DND-41 (cell line): ENCODE measurements at regions not wholly inside any gene's neighbourhood (a gene's known extent, or its start where the extent isn't known, plus 50 kb on each side); places are given as distances from the start of the nearest gene placed in this dataset.

Experiments
- ATAC-seq: fragments of 200-7000 bp; cut with Tn5 transposase; 3 replicates; pipeline ENCODE4 v1.9.1; 2021; ENCODE audit warnings: low read depth; ENCODE audit not compliant: insufficient read depth
- DNase-seq: peaks from one replicate; pipeline ENCODE4 v3.0.0-alpha.2; 2020
- H2AFZ ChIP-seq: 2 replicates; pipeline ENCODE4 v1.6.0; 2012; ENCODE audit warnings: low read depth, low read length
- H3K27ac ChIP-seq: 2 replicates; pipeline ENCODE4 v1.5.1; 2012; ENCODE audit warnings: low read length, inconsistent platforms
- H3K27me3 ChIP-seq: fragments of 200-600 bp; sonication (generic); 2 replicates; pipeline ENCODE4 v1.6.0; 2012; ENCODE audit warnings: low read length, mild to moderate bottlenecking, inconsistent platforms; ENCODE audit not compliant: insufficient read depth, poor library complexity
- H3K36me3 ChIP-seq: 2 replicates; pipeline ENCODE4 v1.5.1; 2012; ENCODE audit warnings: low read length, inconsistent platforms; ENCODE audit not compliant: insufficient read depth
- H3K4me1 ChIP-seq: 2 replicates; pipeline ENCODE4 v1.5.1; 2012; ENCODE audit warnings: mild to moderate bottlenecking, low read length; ENCODE audit not compliant: insufficient read depth
- H3K4me2 ChIP-seq: 2 replicates; pipeline ENCODE4 v1.6.0; 2012; ENCODE audit warnings: mild to moderate bottlenecking, moderate library complexity, low read length, inconsistent platforms; ENCODE audit not compliant: insufficient read depth
- H3K4me3 ChIP-seq, 2 experiments: fragments of 200-600 bp in 1 of 2; shearing (Covaris generic) in 1 of 2; 2 replicates each; pipeline ENCODE4 v1.5.1; 2012 to 2016; ENCODE audit warnings: inconsistent platforms in 2 of 2, low read length in 2 of 2, mild to moderate bottlenecking in 2 of 2, low read depth in 1 of 2, moderate library complexity in 1 of 2
- H3K79me2 ChIP-seq: 2 replicates; pipeline ENCODE4 v1.6.0; 2012; ENCODE audit warnings: low read length, inconsistent platforms; ENCODE audit not compliant: insufficient read depth
- H3K9ac ChIP-seq: 2 replicates; pipeline ENCODE4 v1.6.0; 2012; ENCODE audit warnings: low read depth, mild to moderate bottlenecking, inconsistent platforms, low read length, moderate library complexity
- H3K9me3 ChIP-seq: 2 replicates; pipeline ENCODE4 v1.5.1; 2012; ENCODE audit warnings: low read length, moderate library complexity, mild to moderate bottlenecking, inconsistent platforms; ENCODE audit not compliant: insufficient read depth, severe bottlenecking
- H4K20me1 ChIP-seq: 2 replicates; pipeline ENCODE4 v1.6.0; 2012; ENCODE audit warnings: low read length; ENCODE audit not compliant: insufficient read depth
- EZH2 ChIP-seq: IDR thresholded peaks from 3 replicates; pipeline ENCODE4 v1.6.1; 2012; ENCODE audit warnings: borderline replicate concordance, low read depth, mild to moderate bottlenecking, moderate library complexity, low read length, inconsistent platforms; ENCODE audit not compliant: severe bottlenecking
- TF ChIP-seq, protein P1 (sequence below): IDR thresholded peaks from 2 replicates; pipeline ENCODE4 v1.5.1; 2012; ENCODE audit warnings: borderline replicate concordance, low read length, moderate library complexity, mild to moderate bottlenecking; ENCODE audit not compliant: poor library complexity, severe bottlenecking; ENCODE audit errors: extremely low read depth

DNA sequence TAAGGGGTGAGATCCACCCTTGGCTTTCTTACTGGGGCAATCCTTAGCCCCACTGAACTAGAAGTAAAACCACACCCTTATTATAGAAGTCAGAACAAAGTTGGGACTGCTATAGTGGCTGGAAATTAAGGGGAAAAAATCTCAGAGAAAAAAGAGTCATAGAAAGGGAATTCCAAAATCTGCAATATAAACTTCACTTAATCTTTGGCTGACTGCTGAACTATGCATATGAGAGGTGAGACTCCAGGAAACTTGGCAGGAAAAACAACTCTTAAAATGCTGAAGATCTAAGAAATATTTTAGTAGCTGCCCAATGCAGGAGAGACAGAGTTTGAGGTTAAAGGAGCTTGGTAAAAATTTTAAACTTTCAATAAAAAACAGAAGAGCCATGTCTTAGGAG is 201.8 kb upstream of the FN1 start:
- no peak overlapping the region for H2AFZ ChIP-seq
- H4K20me1 ChIP-seq, result no peaks in the 10 kb centered on the region
- no peak overlapping the region for H3K4me2 ChIP-seq
- no peak for ATAC-seq
- no peaks in the 10 kb centered on the region for H3K36me3 ChIP-seq
- no peaks in the 10 kb centered on the region for H3K27me3 ChIP-seq
- no peak overlapping the region for H3K9ac ChIP-seq
- no peaks in the 10 kb centered on the region for H3K4me1 ChIP-seq
- no peak for TF ChIP-seq EZH2
- TF ChIP-seq, protein P1, sequence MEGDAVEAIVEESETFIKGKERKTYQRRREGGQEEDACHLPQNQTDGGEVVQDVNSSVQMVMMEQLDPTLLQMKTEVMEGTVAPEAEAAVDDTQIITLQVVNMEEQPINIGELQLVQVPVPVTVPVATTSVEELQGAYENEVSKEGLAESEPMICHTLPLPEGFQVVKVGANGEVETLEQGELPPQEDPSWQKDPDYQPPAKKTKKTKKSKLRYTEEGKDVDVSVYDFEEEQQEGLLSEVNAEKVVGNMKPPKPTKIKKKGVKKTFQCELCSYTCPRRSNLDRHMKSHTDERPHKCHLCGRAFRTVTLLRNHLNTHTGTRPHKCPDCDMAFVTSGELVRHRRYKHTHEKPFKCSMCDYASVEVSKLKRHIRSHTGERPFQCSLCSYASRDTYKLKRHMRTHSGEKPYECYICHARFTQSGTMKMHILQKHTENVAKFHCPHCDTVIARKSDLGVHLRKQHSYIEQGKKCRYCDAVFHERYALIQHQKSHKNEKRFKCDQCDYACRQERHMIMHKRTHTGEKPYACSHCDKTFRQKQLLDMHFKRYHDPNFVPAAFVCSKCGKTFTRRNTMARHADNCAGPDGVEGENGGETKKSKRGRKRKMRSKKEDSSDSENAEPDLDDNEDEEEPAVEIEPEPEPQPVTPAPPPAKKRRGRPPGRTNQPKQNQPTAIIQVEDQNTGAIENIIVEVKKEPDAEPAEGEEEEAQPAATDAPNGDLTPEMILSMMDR, result no peak
- no peaks in the 10 kb centered on the region for H3K79me2 ChIP-seq
- no peak overlapping the region for H3K27ac ChIP-seq
- no peaks in the 10 kb centered on the region for H3K9me3 ChIP-seq
- DNase-seq, result no peak
- H3K4me3 ChIP-seq, result no peak overlapping the region

DNA sequence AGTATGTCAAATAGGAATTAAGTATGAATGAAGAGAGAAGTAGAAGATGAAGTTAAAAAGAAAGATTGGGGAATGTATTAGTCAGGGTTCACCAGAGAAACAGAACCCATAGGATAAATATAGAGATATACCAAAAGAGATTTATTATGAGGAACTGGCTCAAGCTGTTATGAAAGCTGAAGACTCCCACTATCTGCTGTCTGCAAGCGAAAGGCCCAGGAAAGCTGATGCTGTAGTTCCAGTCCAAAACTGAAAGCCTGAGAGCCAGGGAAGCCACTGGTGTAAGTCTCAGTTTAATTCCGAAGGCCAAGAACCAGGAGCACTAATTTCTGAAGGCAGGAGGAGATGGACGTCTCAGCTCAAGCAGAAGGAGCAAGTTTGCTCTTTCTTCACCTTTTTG is 200.9 kb upstream of the FN1 start:
- Histone ChIP-seq H2AFZ (no peak overlapping the region), H3K27ac (no peak overlapping the region), H3K4me1 (no peaks in the 10 kb centered on the region), H3K9me3 (no peaks in the 10 kb centered on the region), H3K9ac (no peak overlapping the region), H4K20me1 (no peaks in the 10 kb centered on the region), H3K36me3 (no peaks in the 10 kb centered on the region), H3K27me3 (no peaks in the 10 kb centered on the region), H3K79me2 (no peaks in the 10 kb centered on the region), H3K4me2 (no peak overlapping the region), H3K4me3 (no peak overlapping the region)
- no peak for TF ChIP-seq EZH2
- TF ChIP-seq, protein P1, result no peak
- ATAC-seq, result no peak
- no peak for DNase-seq

DNA sequence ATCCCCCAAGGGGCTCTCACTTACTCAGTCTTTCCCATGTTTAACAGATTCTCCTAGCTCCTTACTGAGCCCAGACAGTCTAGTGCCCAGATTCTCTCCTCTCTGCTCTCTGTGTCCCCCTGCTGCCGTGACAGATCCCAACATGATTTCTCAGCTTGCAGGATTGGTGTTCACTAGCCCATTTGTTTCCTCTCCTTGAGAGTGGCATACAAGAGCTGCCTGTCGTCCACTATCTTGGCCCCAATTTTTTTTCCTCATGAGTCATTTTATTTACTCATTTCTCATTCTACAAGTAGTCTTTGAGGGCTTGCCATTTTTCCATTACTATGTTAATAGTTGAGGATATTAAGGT is 199.9 kb upstream of the FN1 start:
- H4K20me1 ChIP-seq, result no peaks in the 10 kb centered on the region
- no peaks in the 10 kb centered on the region for H3K27me3 ChIP-seq
- ATAC-seq (no peak), DNase-seq (no peak)
- TF ChIP-seq, protein P1, result no peak
- no peak for TF ChIP-seq EZH2
- H3K9me3 ChIP-seq, result no peaks in the 10 kb centered on the region
- H2AFZ ChIP-seq, result no peak overlapping the region
- no peak overlapping the region for H3K4me3 ChIP-seq
- no peak overlapping the region for H3K9ac ChIP-seq
- H3K27ac ChIP-seq, result no peak overlapping the region
- no peaks in the 10 kb centered on the region for H3K4me1 ChIP-seq
- no peak overlapping the region for H3K4me2 ChIP-seq
- H3K36me3 ChIP-seq, result no peaks in the 10 kb centered on the region
- no peaks in the 10 kb centered on the region for H3K79me2 ChIP-seq
